ENCODE measurements at regions not wholly inside any gene's neighbourhood (a gene's known extent, or its start where the extent isn't known, plus 50 kb on each side); places are given as distances from the start of the nearest gene placed in this dataset.
A peak's percentile ranks its signal among the peaks of the same experiment; 100 is the strongest.

- TF ChIP-seq CTCF (IDR thresholded peaks at IDR 0.05): no peak
These were observed 211.4 kb upstream of the ZNF521 start for GRCh38 chr18:25563346-25563745.

GRCh38 chr18:25561918-25562317 lies 210.0 kb upstream of the ZNF521 start:
- peak; percentile 31; the same call in 1 of the 2 replicates for TF ChIP-seq CTCF (IDR thresholded peaks at IDR 0.05)

GRCh38 chr18:25560369-25560768 lies 208.4 kb upstream of the ZNF521 start:
- TF ChIP-seq CTCF (IDR thresholded peaks at IDR 0.05): no peak

- no peak for TF ChIP-seq CTCF (IDR thresholded peaks at IDR 0.05)
These were observed 205.0 kb upstream of the ZNF521 start for GRCh38 chr18:25557011-25557410.

GRCh38 chr18:25553631-25554263 lies 201.8 kb upstream of the ZNF521 start:
- no peak for TF ChIP-seq CTCF (IDR thresholded peaks at IDR 0.05)

- TF ChIP-seq CTCF (IDR thresholded peaks at IDR 0.05): no peak
These were observed 192.8 kb upstream of the ZNF521 start for GRCh38 chr18:25544546-25545287.

GRCh38 chr18:25538175-25538922 lies 186.4 kb upstream of the ZNF521 start:
- no peak for TF ChIP-seq CTCF (IDR thresholded peaks at IDR 0.05)
